PFSK-1 (cell line): ENCODE measurements at regions not wholly inside any gene's neighbourhood (a gene's known extent, or its start where the extent isn't known, plus 50 kb on each side); places are given as distances from the start of the nearest gene placed in this dataset.

Experiments
- FOXP2 ChIP-seq: optimal IDR thresholded peaks from 2 replicates; pipeline ENCODE3; 2011; ENCODE audit warnings: borderline replicate concordance, control low read depth, inconsistent platforms; ENCODE audit not compliant: insufficient read depth; ENCODE audit errors: extremely low read length, extremely low read depth
- POLR2AphosphoS5 ChIP-seq: IDR thresholded peaks from 2 replicates; pipeline ENCODE4 v1.6.1; 2012; ENCODE audit warnings: low read depth, mild to moderate bottlenecking, control low read depth, low read length, moderate library complexity
- REST ChIP-seq, 2 experiments: IDR thresholded peaks; 2 replicates each; pipeline versions ENCODE4 v1.6.1 to v1.8.0; 2011 to 2012; ENCODE audit warnings: low read depth in 2 of 2, low read length in 2 of 2, control low read depth in 1 of 2, inconsistent platforms in 1 of 2, mild to moderate bottlenecking in 1 of 2, moderate library complexity in 1 of 2; ENCODE audit not compliant: insufficient read depth in 1 of 2
- SIN3A ChIP-seq: IDR thresholded peaks from 2 replicates; pipeline ENCODE4 v1.6.1; 2012; ENCODE audit warnings: mild to moderate bottlenecking, low read length, moderate library complexity, borderline replicate concordance; ENCODE audit not compliant: insufficient read depth
- TAF1 ChIP-seq: IDR thresholded peaks from 2 replicates; pipeline ENCODE4 v1.6.1; 2012; ENCODE audit warnings: low read length, control low read depth, borderline replicate concordance; ENCODE audit not compliant: insufficient read depth

GRCh38 chr2:196568506-196568905, 71.0 kb upstream of the CCDC150 start:
- no peak for TF ChIP-seq REST (IDR thresholded peaks at IDR 0.05; ENCODE audit: insufficient read depth in 1 of 2, low read depth in 2 of 2, low read length in 2 of 2)
- TF ChIP-seq FOXP2: no peak
- TF ChIP-seq TAF1: no peak
- no peak for TF ChIP-seq SIN3A
- no peak for TF ChIP-seq POLR2AphosphoS5

DNA sequence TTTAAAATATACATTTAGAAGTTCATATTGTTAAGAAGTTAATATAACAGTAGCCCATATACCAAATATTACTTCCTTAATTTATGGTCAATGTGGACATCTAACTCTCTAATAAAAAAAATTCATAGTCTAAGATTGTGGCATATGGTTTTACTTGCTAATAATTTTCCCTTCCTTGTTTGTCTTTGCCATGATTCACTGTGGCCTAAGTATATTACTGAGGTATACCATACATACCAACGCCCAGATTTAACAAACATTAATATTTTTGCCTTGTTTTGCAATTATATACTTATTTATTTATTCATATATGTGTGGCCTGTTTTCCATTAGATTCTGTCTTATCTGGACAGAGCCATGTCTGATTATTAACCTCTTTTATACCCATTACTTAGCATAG, 54.6 kb upstream of the CCDC150 start:
- no peak for TF ChIP-seq TAF1
- no peak for TF ChIP-seq POLR2AphosphoS5
- TF ChIP-seq REST (IDR thresholded peaks at IDR 0.05; ENCODE audit: insufficient read depth in 1 of 2, low read depth in 2 of 2, low read length in 2 of 2): no peak
- no peak for TF ChIP-seq SIN3A
- no peak for TF ChIP-seq FOXP2

GRCh38 chr2:196586511-196586991, 53.0 kb upstream of the CCDC150 start:
- TF ChIP-seq SIN3A (no peak), POLR2AphosphoS5 (no peak), TAF1 (no peak), FOXP2 (no peak), REST (IDR thresholded peaks at IDR 0.05; ENCODE audit: insufficient read depth in 1 of 2, low read depth in 2 of 2, low read length in 2 of 2) (no peak)

DNA sequence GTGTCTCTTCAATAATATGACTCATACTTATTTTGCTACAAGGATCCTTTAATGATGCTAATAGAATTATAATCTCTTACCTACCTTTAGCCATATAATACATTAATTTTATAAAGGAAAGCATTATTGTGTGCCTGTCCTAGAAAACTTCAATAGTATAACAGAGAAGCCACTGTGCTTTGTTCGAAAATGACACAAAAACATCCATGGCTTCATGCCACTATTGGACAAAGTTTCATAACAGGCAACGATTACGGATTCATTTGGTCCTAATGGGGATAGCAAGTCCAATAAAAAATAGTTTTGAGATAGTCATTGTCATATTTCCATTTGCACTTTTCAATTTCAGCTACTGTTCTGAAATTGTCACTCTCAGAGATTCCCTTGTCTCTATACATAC, 52.5 kb upstream of the CCDC150 start:
- TF ChIP-seq REST (IDR thresholded peaks at IDR 0.05; ENCODE audit: insufficient read depth in 1 of 2, low read depth in 2 of 2, low read length in 2 of 2) (no peak), SIN3A (no peak)

DNA sequence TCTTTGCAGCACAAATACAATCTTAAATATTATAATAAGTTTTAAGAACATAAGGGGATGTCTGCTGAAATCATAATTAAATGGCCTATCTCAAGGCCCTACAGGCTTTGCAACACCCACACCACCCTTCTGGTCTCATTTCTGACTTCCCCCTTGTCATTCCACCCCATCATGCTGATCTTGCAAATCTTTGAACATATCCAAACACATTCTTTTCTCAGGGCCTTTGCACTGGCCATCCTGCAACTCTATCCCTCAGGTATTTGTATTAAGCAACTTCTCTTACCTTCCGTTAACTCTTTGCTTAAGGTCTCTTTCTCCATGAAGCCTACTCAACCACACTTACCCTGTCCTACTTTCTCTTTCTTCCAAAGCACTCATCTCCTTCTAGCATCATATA, 51.8 kb upstream of the CCDC150 start:
- no peak for TF ChIP-seq REST (IDR thresholded peaks at IDR 0.05; ENCODE audit: insufficient read depth in 1 of 2, low read depth in 2 of 2, low read length in 2 of 2)
- TF ChIP-seq FOXP2: no peak
- no peak for TF ChIP-seq POLR2AphosphoS5
- no peak for TF ChIP-seq SIN3A
- no peak for TF ChIP-seq TAF1
